ENCODE measurements at regions not wholly inside any gene's neighbourhood (a gene's known extent, or its start where the extent isn't known, plus 50 kb on each side); places are given as distances from the start of the nearest gene placed in this dataset.

DNA sequence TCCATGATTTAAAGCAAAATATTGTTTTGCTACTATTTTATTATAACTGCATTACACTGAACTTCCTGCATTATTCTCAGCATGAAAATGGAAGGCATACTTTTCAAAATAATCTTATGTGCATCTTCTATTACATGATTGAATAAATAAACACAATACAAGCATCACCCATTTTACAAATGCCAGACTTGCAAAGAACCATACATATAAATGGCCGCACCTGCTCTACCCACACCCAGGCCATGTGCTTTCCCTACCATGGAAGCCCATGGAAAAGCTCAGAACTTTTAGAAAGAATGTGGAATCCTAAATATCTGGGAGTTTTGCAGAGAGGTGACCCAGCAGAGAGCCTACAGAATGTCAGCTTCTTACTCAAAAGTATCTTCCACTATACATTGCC lies 127.2 kb downstream of the SHOX2 start:
- H3K4me1 Mint-ChIP-seq, result no peaks in the 10 kb centered on the region
- DNase-seq (no peak), ATAC-seq (ENCODE audit: low read depth in 2 of 2) (no peak)
- H3K27ac Mint-ChIP-seq, result no peak overlapping the region
- Histone ChIP-seq H3K27me3 (ENCODE audit: control insufficient read depth, insufficient read depth, low read length) (no peaks in the 10 kb centered on the region), H3K4me3 (ENCODE audit: low read depth, low read length) (no peak overlapping the region), H3K4me1 (ENCODE audit: control insufficient read depth, insufficient read depth, low read length, poor library complexity, severe bottlenecking) (no peaks in the 10 kb centered on the region), H3K36me3 (ENCODE audit: control insufficient read depth, insufficient read depth, low read length) (no peaks in the 10 kb centered on the region), H3K9me3 (ENCODE audit: control insufficient read depth in 2 of 2, low read length in 2 of 2) (no peaks in the 10 kb centered on the region), H3K27ac (ENCODE audit: insufficient read depth, low read length, poor library complexity, severe bottlenecking) (no peak overlapping the region)
- H3K9me3 Mint-ChIP-seq, result peaks cover 0 to 9% (median 0%) of the 10 kb centered on the region in 7 donors
- no peak overlapping the region for H3K4me3 Mint-ChIP-seq
- no peaks in the 10 kb centered on the region for H3K27me3 Mint-ChIP-seq
- no peaks in the 10 kb centered on the region for H3K36me3 Mint-ChIP-seq

DNA sequence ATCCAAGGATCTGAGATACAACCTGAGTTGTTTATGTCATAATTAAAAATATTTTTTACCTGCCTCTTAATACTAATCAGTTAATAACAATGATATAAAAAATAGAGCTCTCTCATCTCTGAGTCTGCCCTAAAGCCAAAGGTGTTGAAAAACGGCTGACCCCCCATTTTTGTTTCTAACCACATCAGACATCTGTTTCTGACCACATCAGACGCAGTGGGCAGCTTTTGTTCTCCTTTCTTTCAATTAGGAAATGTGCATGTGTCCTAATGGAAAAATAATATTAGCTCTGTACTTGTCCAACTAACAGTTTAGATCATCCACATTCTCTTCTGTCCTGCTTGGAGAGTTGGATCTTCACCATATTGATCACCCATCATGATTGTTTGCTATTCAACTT lies 144.6 kb downstream of the SHOX2 start:
- Histone ChIP-seq H3K9me3 (ENCODE audit: control insufficient read depth in 2 of 2, low read length in 2 of 2) (no peaks in the 10 kb centered on the region), H3K27ac (ENCODE audit: insufficient read depth, low read length, poor library complexity, severe bottlenecking) (no peak overlapping the region), H3K4me1 (ENCODE audit: control insufficient read depth, insufficient read depth, low read length, poor library complexity, severe bottlenecking) (no peaks in the 10 kb centered on the region), H3K4me3 (ENCODE audit: low read depth, low read length) (no peak overlapping the region), H3K27me3 (ENCODE audit: control insufficient read depth, insufficient read depth, low read length) (no peaks in the 10 kb centered on the region), H3K36me3 (ENCODE audit: control insufficient read depth, insufficient read depth, low read length) (no peaks in the 10 kb centered on the region)
- Mint-ChIP-seq H3K27me3 (peaks cover 4% of the 10 kb centered on the region), H3K27ac (no peak overlapping the region), H3K4me1 (no peaks in the 10 kb centered on the region), H3K9me3 (peaks cover 0 to 7% (median 0%) of the 10 kb centered on the region in 7 donors), H3K4me3 (no peak overlapping the region), H3K36me3 (no peaks in the 10 kb centered on the region)
- DNase-seq, result no peak
- ATAC-seq (ENCODE audit: low read depth in 2 of 2), result no peak

DNA sequence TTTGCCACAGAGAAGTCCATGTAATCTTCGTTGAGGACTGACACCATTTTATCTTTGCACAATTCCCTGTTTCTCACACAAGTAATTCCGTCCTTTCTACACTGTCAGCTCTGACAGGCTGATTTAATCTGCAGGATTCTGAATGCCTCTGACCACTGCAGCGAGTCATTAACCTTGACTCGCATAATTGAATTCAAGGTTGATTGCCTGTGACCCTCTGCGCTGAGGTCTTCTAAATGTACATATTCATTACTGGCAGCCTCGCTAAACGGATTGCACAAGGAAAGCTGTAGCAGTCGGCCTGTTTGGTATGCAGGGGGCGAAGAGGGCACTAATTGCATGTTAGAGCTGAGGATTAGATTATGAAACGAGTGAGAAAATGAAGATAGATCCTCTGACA lies 147.8 kb downstream of the SHOX2 start:
- no peak overlapping the region for H3K27ac Mint-ChIP-seq
- no peaks in the 10 kb centered on the region for H3K4me1 Mint-ChIP-seq
- peaks cover 4% of the 10 kb centered on the region for H3K27me3 Mint-ChIP-seq
- H3K9me3 Mint-ChIP-seq, result peaks cover 0 to 8% (median 1%) of the 10 kb centered on the region in 7 donors
- no peak overlapping the region for H3K4me3 Mint-ChIP-seq
- no peaks in the 10 kb centered on the region for H3K36me3 Mint-ChIP-seq
- Histone ChIP-seq H3K36me3 (ENCODE audit: control insufficient read depth, insufficient read depth, low read length) (no peaks in the 10 kb centered on the region), H3K4me1 (ENCODE audit: control insufficient read depth, insufficient read depth, low read length, poor library complexity, severe bottlenecking) (no peaks in the 10 kb centered on the region), H3K27me3 (ENCODE audit: control insufficient read depth, insufficient read depth, low read length) (no peaks in the 10 kb centered on the region), H3K4me3 (ENCODE audit: low read depth, low read length) (no peak overlapping the region), H3K9me3 (ENCODE audit: control insufficient read depth in 2 of 2, low read length in 2 of 2) (no peaks in the 10 kb centered on the region), H3K27ac (ENCODE audit: insufficient read depth, low read length, poor library complexity, severe bottlenecking) (no peak overlapping the region)
- ATAC-seq (ENCODE audit: low read depth in 2 of 2) (no peak), DNase-seq (no peak)

DNA sequence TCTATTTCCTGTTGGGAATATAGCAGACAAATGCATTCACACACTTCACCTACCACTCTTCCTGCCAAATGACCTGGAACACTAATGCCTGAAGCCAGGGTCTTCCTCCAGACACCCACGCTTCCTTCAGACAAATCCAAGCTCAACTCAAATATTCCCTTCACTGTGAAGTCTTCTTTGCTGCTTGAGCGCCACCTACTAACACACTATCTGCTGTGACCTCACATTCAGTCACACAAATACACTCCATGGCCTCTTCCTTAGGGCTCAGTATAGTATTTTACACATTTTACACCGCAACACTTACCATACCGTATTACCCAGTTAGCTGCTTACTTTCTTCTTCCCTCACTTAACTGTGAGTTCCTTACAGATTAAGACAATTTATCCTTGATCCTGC lies 149.4 kb downstream of the SHOX2 start:
- ATAC-seq (ENCODE audit: low read depth in 2 of 2), result no peak
- Mint-ChIP-seq H3K9me3 (peaks cover 0 to 8% (median 3%) of the 10 kb centered on the region in 7 donors), H3K27ac (no peak overlapping the region)

DNA sequence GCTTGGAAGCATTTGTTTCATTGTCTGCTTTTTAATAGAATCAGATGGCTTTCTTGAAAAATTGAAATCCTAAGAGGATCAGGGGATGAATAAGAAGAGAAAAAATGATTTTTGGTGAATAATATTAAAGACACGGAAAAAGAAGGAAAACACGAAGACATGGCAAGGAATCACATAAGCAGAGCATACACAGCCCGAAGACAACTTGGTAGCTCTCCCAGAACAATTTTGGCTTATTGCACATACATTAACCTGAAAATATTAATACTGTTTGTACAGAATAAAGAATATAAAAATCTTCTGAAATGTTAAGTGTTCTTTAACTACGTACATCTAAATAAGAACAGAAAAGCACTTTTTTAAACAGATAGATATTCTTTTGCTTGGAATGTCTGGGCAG lies 150.0 kb downstream of the SHOX2 start:
- Mint-ChIP-seq H3K4me3 (no peak overlapping the region), H3K9me3 (peaks cover 0 to 8% (median 3%) of the 10 kb centered on the region in 7 donors), H3K27me3 (peaks cover 4% of the 10 kb centered on the region), H3K4me1 (peaks cover 0 to 4% (median 0%) of the 10 kb centered on the region in 4 donors), H3K27ac (no peak overlapping the region), H3K36me3 (no peaks in the 10 kb centered on the region)
- Histone ChIP-seq H3K4me3 (ENCODE audit: low read depth, low read length) (no peak overlapping the region), H3K27ac (ENCODE audit: insufficient read depth, low read length, poor library complexity, severe bottlenecking) (no peak overlapping the region), H3K4me1 (ENCODE audit: control insufficient read depth, insufficient read depth, low read length, poor library complexity, severe bottlenecking) (no peaks in the 10 kb centered on the region), H3K27me3 (ENCODE audit: control insufficient read depth, insufficient read depth, low read length) (no peaks in the 10 kb centered on the region), H3K36me3 (ENCODE audit: control insufficient read depth, insufficient read depth, low read length) (no peaks in the 10 kb centered on the region), H3K9me3 (ENCODE audit: control insufficient read depth in 2 of 2, low read length in 2 of 2) (no peaks in the 10 kb centered on the region)
- no peak for DNase-seq
- no peak for ATAC-seq (ENCODE audit: low read depth in 2 of 2)

More for the DNA sequence above, 149.4 kb downstream of the SHOX2 start:
- Histone ChIP-seq H3K9me3 (ENCODE audit: control insufficient read depth in 2 of 2, low read length in 2 of 2) (no peaks in the 10 kb centered on the region), H3K27ac (ENCODE audit: insufficient read depth, low read length, poor library complexity, severe bottlenecking) (no peak overlapping the region), H3K27me3 (ENCODE audit: control insufficient read depth, insufficient read depth, low read length) (no peaks in the 10 kb centered on the region), H3K36me3 (ENCODE audit: control insufficient read depth, insufficient read depth, low read length) (no peaks in the 10 kb centered on the region), H3K4me3 (ENCODE audit: low read depth, low read length) (no peak overlapping the region), H3K4me1 (ENCODE audit: control insufficient read depth, insufficient read depth, low read length, poor library complexity, severe bottlenecking) (no peaks in the 10 kb centered on the region)
- Mint-ChIP-seq H3K4me3 (no peak overlapping the region), H3K27me3 (peaks cover 4% of the 10 kb centered on the region), H3K4me1 (peaks cover 0 to 4% (median 0%) of the 10 kb centered on the region in 4 donors), H3K36me3 (no peaks in the 10 kb centered on the region)
- DNase-seq, result no peak

DNA sequence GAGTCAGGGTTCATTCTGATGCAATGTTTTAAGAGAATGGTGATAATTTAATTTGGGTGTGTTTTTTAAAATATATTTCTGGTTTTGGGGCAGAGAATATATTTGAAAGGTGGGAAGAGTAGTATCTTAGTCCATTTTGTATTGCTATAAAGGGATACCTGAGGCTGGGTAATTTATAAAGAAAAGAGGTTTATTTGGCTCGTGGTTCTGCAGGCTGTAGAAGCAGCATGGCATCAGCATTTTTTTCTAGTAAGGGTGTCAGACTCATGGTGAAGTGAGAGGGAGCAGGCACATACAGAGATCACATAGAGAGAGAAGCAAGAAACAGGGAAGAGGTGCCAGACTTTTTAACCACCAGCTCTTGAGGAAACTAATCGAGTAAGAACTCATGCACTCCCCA lies 152.7 kb downstream of the SHOX2 start:
- no peaks in the 10 kb centered on the region for H3K27me3 Mint-ChIP-seq
- Histone ChIP-seq H3K36me3 (ENCODE audit: control insufficient read depth, insufficient read depth, low read length) (no peaks in the 10 kb centered on the region), H3K9me3 (ENCODE audit: control insufficient read depth in 2 of 2, low read length in 2 of 2) (no peaks in the 10 kb centered on the region), H3K4me3 (ENCODE audit: low read depth, low read length) (no peak overlapping the region), H3K4me1 (ENCODE audit: control insufficient read depth, insufficient read depth, low read length, poor library complexity, severe bottlenecking) (no peaks in the 10 kb centered on the region), H3K27ac (ENCODE audit: insufficient read depth, low read length, poor library complexity, severe bottlenecking) (no peak overlapping the region), H3K27me3 (ENCODE audit: control insufficient read depth, insufficient read depth, low read length) (no peaks in the 10 kb centered on the region)
- no peaks in the 10 kb centered on the region for H3K36me3 Mint-ChIP-seq
- H3K27ac Mint-ChIP-seq, result no peak overlapping the region
- peaks cover 0 to 4% (median 0%) of the 10 kb centered on the region in 4 donors for H3K4me1 Mint-ChIP-seq
- DNase-seq (no peak), ATAC-seq (ENCODE audit: low read depth in 2 of 2) (no peak)
- H3K9me3 Mint-ChIP-seq, result peaks cover 0 to 13% (median 3%) of the 10 kb centered on the region in 7 donors
- H3K4me3 Mint-ChIP-seq, result no peak overlapping the region

DNA sequence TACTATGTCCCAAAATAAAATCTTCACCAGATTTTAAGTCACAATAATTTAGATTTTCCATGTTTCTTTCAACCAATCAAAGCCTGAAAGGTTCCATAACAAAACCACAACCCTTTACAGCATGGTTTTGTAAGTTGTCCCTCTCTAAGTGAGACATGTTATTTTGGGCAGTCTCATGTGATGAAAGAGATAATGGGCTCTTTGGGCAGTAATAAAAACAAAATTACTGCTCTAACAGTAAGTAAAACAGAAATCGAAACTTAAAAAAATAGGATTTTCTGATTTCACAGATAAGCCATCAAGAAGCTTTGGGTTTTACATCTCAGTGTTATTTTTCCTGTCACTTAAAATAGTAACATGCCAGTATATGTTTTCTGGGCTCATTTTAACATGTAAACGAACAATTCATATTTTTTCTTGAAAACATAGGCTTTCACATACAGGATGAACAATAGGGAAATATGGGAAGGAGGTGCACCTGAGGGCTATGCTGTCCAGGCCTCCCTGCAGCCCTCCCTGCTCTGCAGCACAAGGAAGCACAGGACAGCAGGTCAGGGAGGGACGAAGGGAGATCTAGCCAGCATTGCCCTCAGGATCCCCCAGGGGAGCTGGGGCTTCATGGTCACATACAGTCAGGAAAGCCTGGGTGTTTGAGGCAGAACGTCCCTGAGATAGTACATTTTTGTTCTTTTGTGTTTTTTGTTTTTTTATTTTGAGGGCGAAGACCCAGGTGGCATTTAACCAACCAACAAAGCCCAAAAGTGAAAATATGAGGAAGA lies 157.4 kb downstream of the SHOX2 start:
- DNase-seq, result no peak
- peaks cover 0 to 4% (median 0%) of the 10 kb centered on the region in 4 donors for H3K4me1 Mint-ChIP-seq
- H3K9me3 Mint-ChIP-seq, result peaks cover 0 to 7% (median 2%) of the 10 kb centered on the region in 7 donors
- no peak overlapping the region for H3K27ac ChIP-seq (ENCODE audit: insufficient read depth, low read length, poor library complexity, severe bottlenecking)
- no peaks in the 10 kb centered on the region for H3K4me1 ChIP-seq (ENCODE audit: control insufficient read depth, insufficient read depth, low read length, poor library complexity, severe bottlenecking)
- ATAC-seq (ENCODE audit: low read depth in 2 of 2), result no peak
- no peaks in the 10 kb centered on the region for H3K27me3 ChIP-seq (ENCODE audit: control insufficient read depth, insufficient read depth, low read length)
- no peaks in the 10 kb centered on the region for H3K36me3 ChIP-seq (ENCODE audit: control insufficient read depth, insufficient read depth, low read length)
- no peaks in the 10 kb centered on the region for H3K36me3 Mint-ChIP-seq
- no peak overlapping the region for H3K4me3 Mint-ChIP-seq
- H3K9me3 ChIP-seq (ENCODE audit: control insufficient read depth in 2 of 2, low read length in 2 of 2), result no peaks in the 10 kb centered on the region
- no peak overlapping the region for H3K27ac Mint-ChIP-seq
- H3K4me3 ChIP-seq (ENCODE audit: low read depth, low read length), result no peak overlapping the region
- H3K27me3 Mint-ChIP-seq, result no peaks in the 10 kb centered on the region

DNA sequence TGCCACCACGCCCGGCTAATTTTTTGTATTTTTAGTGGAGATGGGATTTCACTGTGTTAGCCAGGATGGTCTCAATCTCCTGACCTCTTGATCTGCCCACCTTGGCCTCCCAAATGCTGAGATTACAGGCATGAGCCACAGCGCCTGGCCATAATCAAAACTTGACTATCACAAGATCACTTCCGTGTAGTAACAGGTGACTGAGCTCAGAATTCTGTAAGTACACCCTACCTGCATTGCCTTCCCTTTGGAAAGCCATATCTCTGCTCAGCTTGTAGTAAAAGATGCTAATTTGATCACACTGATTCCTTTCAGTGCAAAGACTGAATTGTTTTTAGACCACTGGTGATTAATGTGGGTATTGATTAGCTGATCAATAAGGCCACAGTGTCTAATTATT lies 167.1 kb downstream of the SHOX2 start:
- Histone ChIP-seq H3K27ac (ENCODE audit: insufficient read depth, low read length, poor library complexity, severe bottlenecking) (no peak overlapping the region), H3K9me3 (ENCODE audit: control insufficient read depth in 2 of 2, low read length in 2 of 2) (no peaks in the 10 kb centered on the region), H3K27me3 (ENCODE audit: control insufficient read depth, insufficient read depth, low read length) (no peaks in the 10 kb centered on the region), H3K4me1 (ENCODE audit: control insufficient read depth, insufficient read depth, low read length, poor library complexity, severe bottlenecking) (no peaks in the 10 kb centered on the region), H3K4me3 (ENCODE audit: low read depth, low read length) (no peak overlapping the region), H3K36me3 (ENCODE audit: control insufficient read depth, insufficient read depth, low read length) (no peaks in the 10 kb centered on the region)
- DNase-seq (no peak), ATAC-seq (ENCODE audit: low read depth in 2 of 2) (no peak)
- H3K27ac Mint-ChIP-seq, result no peak overlapping the region
- no peaks in the 10 kb centered on the region for H3K36me3 Mint-ChIP-seq
- H3K27me3 Mint-ChIP-seq, result no peaks in the 10 kb centered on the region
- peaks cover 0 to 2% (median 0%) of the 10 kb centered on the region in 7 donors for H3K9me3 Mint-ChIP-seq
- H3K4me3 Mint-ChIP-seq, result no peak overlapping the region
- H3K4me1 Mint-ChIP-seq, result no peaks in the 10 kb centered on the region
